GM18499 (cell line): ENCODE measurements at regions not wholly inside any gene's neighbourhood (a gene's known extent, or its start where the extent isn't known, plus 50 kb on each side); places are given as distances from the start of the nearest gene placed in this dataset.
"Not testable (repeated sequence)": the region's sequence is repeated elsewhere in the genome, so short reads cannot be mapped to it uniquely, and the experiment has no call there.

Experiments
- ATAC-seq: cut with Tn5 transposase; IDR thresholded peaks from one replicate; pipeline ENCODE4 v1.9.1; 2021; ENCODE audit warnings: moderate number of reproducible peaks; ENCODE audit not compliant: insufficient read depth, unreplicated experiment

DNA sequence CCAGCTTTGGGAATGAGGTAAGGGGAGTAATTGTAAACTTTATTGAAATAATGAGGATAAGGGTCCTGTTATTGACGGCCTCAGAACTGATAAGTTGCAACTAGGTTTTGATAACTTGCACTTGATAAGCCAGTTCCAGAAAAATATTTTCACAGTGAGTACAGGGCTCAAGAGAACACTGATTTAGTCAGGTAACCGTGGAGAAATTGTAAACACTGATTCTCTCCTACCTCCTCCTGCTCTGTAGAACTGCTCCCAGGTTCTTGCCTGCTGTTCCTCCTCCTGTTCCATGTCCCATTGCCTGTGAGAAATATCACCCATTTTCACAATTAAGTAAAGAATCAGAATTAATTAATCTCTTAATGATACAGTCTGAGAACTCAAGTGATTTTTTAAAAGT, 55.0 kb upstream of the CXXC4 start:
- no peak for ATAC-seq

- ATAC-seq, result no peak
These were observed 64.8 kb upstream of the CXXC4 start for GRCh38 chr4:104559502-104559901.

DNA sequence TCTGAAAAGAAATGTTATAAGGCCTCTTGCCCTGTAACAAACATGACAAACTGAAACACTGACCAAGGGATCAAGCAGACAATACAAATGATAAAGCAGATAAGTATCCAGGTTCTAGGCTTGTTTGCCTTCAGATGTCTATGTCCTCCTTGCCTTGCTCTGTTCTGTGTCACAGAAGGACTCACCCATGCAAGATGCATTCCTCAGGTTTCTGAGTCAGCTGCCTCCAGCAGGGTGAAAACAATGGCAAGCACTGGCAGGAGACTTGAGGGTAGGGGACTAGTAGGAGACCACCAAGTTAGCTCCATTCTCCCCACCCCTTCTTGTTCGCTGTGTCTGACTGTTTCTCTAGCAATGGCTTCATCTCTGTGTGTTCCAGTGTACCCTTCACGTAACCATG, 76.6 kb upstream of the CXXC4 start:
- ATAC-seq, result no peak

GRCh38 chr4:104574371-104574770, 79.7 kb upstream of the CXXC4 start:
- no peak for ATAC-seq

GRCh38 chr4:104575278-104575677, 80.6 kb upstream of the CXXC4 start:
- no peak for ATAC-seq

- no peak for ATAC-seq
These were observed 82.7 kb upstream of the CXXC4 start for GRCh38 chr4:104577405-104577804.

GRCh38 chr4:104581476-104581875, 86.8 kb upstream of the CXXC4 start:
- ATAC-seq, result not testable (repeated sequence)

GRCh38 chr4:104582056-104582455, 87.4 kb upstream of the CXXC4 start:
- ATAC-seq, result not testable (repeated sequence)

DNA sequence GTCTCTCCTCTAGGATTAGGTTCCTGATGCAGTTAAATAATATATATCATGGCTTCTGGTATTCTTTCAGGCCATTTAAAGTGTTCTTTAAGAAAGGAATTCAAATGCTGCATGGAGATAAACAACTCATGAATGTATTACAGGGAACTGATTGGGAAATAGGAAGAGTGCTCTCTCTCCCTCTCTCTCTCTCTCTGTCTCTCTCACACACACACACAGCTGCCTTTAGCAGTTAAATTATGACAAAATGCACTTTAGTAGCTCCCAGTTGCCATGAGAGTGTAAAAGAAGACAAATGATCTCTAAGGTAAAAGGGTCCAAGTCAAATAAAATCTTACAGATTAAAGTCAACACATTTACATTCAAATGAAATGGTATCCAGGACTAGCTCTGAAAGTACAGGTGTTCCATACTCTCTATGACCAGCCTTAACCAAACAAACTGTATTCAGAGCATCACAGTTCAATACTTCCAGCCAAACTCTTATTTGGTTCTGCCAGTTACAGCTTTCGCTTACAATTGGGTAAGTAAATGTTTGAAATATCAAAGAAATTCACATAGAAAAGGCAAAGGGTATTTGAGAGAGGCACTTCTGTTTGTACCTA, 94.7 kb upstream of the CXXC4 start:
- ATAC-seq, result no peak

DNA sequence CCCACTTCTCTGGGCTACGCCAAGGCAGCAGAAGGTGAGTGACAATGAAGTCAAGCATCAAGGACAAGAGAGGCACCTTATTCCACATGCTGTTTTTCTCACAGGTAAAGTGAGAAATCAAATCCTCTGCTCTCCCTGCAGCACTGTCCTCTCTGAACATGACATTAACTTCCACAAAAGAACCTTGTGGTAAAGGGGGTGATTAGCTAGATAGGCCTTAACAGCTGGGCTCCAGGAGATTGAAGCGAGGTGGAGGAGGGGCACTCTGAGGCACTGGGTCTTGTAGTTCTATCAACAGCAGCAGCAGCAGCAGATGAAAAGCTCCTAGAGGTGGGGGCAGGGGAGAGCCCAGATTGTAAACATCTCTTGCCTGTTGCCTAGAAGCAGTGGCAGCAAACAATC, 96.8 kb upstream of the CXXC4 start:
- no peak for ATAC-seq

DNA sequence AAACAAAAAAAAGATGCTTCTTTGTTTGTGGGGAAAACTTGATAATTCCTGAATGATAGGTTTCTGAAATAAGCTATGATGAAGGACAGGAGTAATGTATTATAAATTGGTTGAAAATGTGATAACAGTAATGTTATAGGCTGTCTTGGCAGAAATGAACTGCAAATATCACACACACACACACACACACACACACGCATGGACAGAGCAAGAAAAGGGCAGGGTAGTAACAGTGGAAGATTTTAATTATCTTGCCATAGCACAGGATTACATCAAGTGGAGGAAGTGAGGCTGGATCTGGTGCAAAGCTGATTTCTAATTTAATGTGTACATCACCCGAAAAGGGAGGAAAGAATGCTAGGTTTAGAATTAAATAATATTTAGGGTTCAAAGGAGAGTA, 97.5 kb upstream of the CXXC4 start:
- no peak for ATAC-seq

DNA sequence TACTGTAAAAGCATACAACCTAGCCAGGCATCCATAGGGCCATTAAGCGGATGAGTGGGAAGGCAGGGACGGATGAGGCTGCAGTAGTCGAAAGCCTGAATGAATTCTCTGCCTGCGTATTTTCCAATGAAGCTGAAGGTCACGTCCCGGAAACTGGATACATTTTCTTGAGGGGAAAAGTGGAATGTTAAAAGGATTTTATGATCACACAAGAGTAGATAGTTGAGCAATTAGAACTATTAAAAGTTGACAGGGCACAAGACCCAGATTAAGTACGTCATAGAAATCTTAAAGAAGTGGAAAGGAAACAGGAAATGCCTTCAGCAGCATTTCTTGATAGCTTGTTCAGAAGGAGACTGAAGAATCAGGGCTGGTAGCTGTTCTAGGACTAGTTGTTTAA, 98.3 kb upstream of the CXXC4 start:
- ATAC-seq, result no peak

- no peak for ATAC-seq
These were observed 101.5 kb upstream of the CXXC4 start for GRCh38 chr4:104596189-104596588.

DNA sequence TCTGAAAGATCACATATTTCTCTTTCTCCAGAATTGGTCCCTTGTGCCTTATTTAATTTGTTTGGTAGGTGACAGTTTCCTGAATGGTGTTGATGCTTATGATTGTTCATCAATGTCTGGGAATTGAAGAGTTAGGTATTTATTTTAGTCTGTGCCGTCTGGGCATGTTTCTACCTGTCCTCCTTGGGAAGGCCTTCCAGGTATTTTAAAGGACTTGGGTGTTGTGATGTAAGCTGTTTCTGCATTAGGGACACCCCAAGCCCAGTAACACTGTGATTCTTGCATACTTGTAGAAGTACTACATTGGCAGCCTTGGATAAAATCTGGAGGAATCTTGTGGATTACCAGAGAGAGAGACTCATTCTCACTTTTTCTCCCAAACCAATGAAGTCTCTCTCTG, 120.8 kb upstream of the CXXC4 start:
- no peak for ATAC-seq

- no peak for ATAC-seq
These were observed 121.2 kb upstream of the CXXC4 start for GRCh38 chr4:104615926-104616325.

GRCh38 chr4:104616401-104616820, 121.7 kb upstream of the CXXC4 start:
- ATAC-seq, result no peak

DNA sequence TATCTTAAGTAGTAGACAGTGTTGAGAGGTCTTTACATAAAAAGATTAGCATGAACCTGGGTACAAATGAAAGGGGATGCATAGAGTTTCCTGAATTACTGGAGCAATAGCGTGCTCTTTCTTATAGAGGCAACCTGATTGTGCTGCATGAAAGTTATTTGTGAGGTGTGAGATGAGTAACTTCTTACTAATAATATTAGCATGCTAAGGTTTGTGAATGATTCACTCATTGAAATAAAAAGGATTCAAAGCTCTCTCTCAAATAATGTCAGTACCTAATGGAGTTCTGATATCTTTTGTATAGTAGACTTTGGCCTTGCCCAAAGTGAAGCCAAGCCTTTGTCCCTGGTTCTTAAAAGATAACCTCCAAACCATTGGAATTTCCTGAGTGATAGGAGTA, 131.0 kb upstream of the CXXC4 start:
- ATAC-seq, result no peak

DNA sequence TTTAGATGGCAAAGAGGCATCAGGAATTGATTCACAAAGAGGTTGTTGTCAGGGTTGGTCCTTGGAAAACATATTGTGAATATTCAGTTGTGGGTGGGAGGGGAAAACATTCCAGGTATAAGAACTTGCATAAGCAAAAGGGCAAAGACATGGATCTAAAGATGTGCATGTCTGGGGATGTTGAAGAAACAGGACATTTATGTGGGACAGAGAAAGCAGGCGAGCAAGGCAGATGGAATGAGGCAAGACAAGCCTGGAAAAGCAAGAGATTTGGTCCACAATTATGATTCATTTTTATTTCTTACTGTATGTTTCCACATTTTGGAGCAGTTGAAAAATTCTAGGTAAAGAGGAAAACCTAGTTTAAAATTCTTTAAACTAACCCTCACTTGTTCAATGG, 134.9 kb upstream of the CXXC4 start:
- no peak for ATAC-seq

DNA sequence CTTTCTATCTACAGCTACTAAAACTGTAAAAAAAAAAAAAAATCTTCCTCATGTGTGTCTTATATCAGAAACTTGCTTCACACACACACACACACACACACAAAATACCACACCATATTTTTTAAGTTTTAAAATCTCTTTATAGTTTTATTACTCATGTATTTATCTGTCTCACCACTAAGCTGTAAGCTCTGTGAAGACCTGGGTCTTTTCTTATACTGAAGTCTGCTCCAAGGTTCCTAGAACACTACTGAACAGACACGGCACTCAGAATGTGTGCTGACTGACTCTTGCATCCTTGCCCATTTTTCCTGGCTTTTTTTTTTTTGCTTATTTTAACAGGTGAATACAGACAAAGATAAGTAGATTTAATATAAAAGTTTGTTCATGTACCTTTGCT, 135.6 kb upstream of the CXXC4 start:
- ATAC-seq, result no peak

DNA sequence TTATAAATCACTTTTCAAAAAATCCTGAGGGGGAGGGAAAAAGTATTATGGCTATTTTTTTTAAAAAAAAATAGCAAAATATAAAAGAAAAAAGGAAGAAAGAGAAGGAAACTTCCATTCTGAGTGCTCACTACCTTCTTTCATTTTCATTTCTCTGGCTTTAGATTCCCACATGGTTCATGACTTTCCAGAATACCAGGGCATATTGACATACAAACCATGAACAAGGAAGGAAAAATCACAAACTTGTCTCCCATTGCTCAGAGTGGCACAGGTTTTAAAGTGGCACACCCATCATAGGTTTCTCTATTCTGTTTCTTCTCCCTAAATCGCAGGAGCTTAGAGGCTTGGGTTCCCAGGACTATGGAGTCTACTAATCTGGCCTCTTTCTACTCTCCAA, 136.3 kb upstream of the CXXC4 start:
- ATAC-seq, result no peak

DNA sequence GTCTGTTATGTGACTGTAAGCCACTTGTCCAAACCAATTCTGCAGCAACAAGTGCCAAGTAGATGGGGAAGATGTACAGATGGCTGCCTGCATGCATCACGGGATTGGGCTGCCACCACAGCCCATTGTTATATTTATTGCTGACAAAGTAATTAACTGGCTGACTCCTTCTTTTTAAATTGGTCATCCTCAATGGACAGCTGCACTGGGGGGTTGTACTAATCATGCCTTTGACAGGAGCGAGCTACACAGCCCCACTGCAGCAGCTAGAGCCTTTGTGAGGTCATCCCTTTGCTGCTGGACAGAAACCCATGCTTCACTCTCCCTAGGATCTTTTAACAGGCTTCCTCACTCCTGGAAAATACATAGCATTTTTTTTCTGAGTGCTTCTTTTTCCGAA, 146.7 kb upstream of the CXXC4 start:
- ATAC-seq, result no peak

DNA sequence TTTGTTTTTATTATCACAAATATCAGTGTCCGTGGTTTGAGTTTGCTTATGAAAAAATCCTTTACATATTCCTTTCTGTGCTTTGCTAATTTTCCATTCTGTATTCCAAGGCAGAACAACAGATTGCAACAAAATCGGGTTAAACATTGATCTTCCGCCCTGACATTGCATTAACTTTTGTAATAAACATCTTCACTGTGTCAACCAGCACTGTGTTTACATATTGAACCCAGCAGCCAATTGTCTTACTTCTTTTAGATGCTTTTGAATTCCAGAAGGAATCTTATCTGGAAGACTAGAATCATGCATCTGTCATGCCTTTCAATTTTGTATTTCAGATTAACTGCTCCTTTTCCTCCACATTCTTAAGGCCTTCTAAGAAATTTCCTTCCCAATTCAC, 147.8 kb upstream of the CXXC4 start:
- ATAC-seq, result no peak

DNA sequence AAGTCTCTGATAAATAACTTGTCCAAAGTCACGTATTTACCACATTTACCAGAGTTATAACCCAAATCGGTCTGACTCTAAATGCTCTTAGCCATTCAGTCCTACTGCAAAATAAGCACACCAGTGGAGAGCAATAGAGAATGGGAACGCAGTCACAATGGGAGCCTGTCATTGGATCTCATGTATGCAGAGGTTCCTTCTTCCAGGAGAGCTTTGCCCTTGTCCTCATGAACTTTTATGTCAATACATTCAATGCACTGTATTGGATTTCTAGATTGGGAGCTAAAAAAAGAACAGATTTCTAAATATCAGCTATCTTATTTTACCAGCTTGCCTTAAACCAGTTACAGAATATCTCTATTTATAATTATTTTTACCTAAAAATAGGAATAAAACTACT, 149.1 kb upstream of the CXXC4 start:
- ATAC-seq, result no peak
